Endothelial cell of umbilical vein (primary cell): ENCODE measurements at regions not wholly inside any gene's neighbourhood (a gene's known extent, or its start where the extent isn't known, plus 50 kb on each side); places are given as distances from the start of the nearest gene placed in this dataset.

Experiments used
- BruUV-seq: library from RNA; stranded (reverse); fragments of 400-500 nt; replicated peaks from 2 replicates; lab custom pipeline; 2021; lab: Mats Ljungman, UMichigan
- CTCF ChIA-PET: fragments of 300-600, 350-600 bp; sonication (Branson Sonifier 250); formaldehyde crosslinking; loops from one replicate; lab custom pipeline; 2021; ENCODE audit warnings: antibody characterized with exemption, inconsistent platforms; lab: Charles Lee
- POLR2A ChIA-PET: fragments of 300-600, 350-600 bp; sonication (Branson Sonifier 250); formaldehyde crosslinking; loops from one replicate; lab custom pipeline; 2021; ENCODE audit warnings: antibody characterized with exemption, inconsistent platforms; lab: Charles Lee
- DNase-seq: peaks from one replicate; pipeline ENCODE4 v3.0.0-alpha.2; 2011; ENCODE audit warnings: low read depth, low spot score
- FAIRE-seq: peaks from 2 replicates; lab custom pipeline; 2011; peaks lifted over from hg19 to GRCh38; lab: Jason Lieb, UNC
- H2AFZ ChIP-seq: 2 replicates; pipeline ENCODE4 v1.6.0; 2012; ENCODE audit warnings: low read depth, low read length, control low read depth, inconsistent platforms
- H3K27ac ChIP-seq: 2 replicates; pipeline ENCODE4 v1.5.1; 2011; ENCODE audit warnings: low read depth, mild to moderate bottlenecking, control low read depth, low read length, moderate library complexity; ENCODE audit not compliant: insufficient read depth
- H3K27me3 ChIP-seq, 2 experiments: 2 replicates each; pipeline versions ENCODE4 v1.6.0 to v1.6.1; 2011; ENCODE audit warnings: low read length in 2 of 2, mixed read lengths in 1 of 2; ENCODE audit not compliant: control insufficient read depth in 2 of 2, insufficient read depth in 2 of 2
- H3K36me3 ChIP-seq, 2 experiments: 2 replicates in 1 of 2; 3 replicates in 1 of 2; pipeline ENCODE4 v1.5.1; 2011; ENCODE audit warnings: low read length in 2 of 2, mild to moderate bottlenecking in 1 of 2, moderate library complexity in 1 of 2; ENCODE audit not compliant: control insufficient read depth in 2 of 2, insufficient read depth in 2 of 2; ENCODE audit errors: extremely low read depth in 1 of 2
- H3K4me1 ChIP-seq: 3 replicates; pipeline ENCODE4 v1.5.1; 2011; ENCODE audit warnings: mild to moderate bottlenecking, low read length; ENCODE audit not compliant: control insufficient read depth, insufficient read depth; ENCODE audit errors: extremely low read depth
- H3K4me2 ChIP-seq: 2 replicates; pipeline ENCODE4 v1.6.1; 2011; ENCODE audit warnings: low read length, control low read depth, mixed read lengths; ENCODE audit not compliant: insufficient read depth
- H3K4me3 ChIP-seq, 3 experiments: fragments of 200-600 bp in 1 of 3; sonication (generic), shearing (Covaris generic) in 1 of 3; replicated peaks in 1 of 3; 2 replicates each; pipeline ENCODE4 v1.5.1; 2011 to 2016; ENCODE audit warnings: control low read depth in 3 of 3, low read length in 3 of 3, mild to moderate bottlenecking in 2 of 3, inconsistent platforms in 1 of 3, low read depth in 1 of 3, moderate library complexity in 1 of 3; ENCODE audit not compliant: insufficient read depth in 1 of 3
- H3K79me2 ChIP-seq: 2 replicates; pipeline ENCODE4 v1.6.0; 2012; ENCODE audit warnings: low read length, inconsistent platforms; ENCODE audit not compliant: control insufficient read depth, insufficient read depth
- H3K9ac ChIP-seq: replicated peaks from 2 replicates; pipeline ENCODE3; 2011; ENCODE audit warnings: low read length, control low read depth; ENCODE audit not compliant: insufficient read depth; ENCODE audit errors: extremely low read depth
- H3K9me1 ChIP-seq: replicated peaks from 3 replicates; pipeline ENCODE4 v1.6.0; 2011; ENCODE audit warnings: mild to moderate bottlenecking, low read length; ENCODE audit not compliant: control insufficient read depth, insufficient read depth; ENCODE audit errors: extremely low read depth
- H3K9me3 ChIP-seq: replicated peaks from 2 replicates; pipeline ENCODE4 v1.5.1; 2012; ENCODE audit warnings: low read length, inconsistent platforms; ENCODE audit not compliant: control insufficient read depth, insufficient read depth
- H4K20me1 ChIP-seq: replicated peaks from 2 replicates; pipeline ENCODE3; 2011; ENCODE audit warnings: mild to moderate bottlenecking, low read length; ENCODE audit not compliant: control insufficient read depth, insufficient read depth; ENCODE audit errors: extremely low read depth
- CTCF ChIP-seq, 2 donors: IDR thresholded peaks; 1 replicate in 1 of 2; 2 replicates in 1 of 2; pipeline ENCODE4 v1.5.1; 2011; ENCODE audit warnings: low read length in 2 of 2, mild to moderate bottlenecking in 2 of 2, moderate library complexity in 2 of 2, control low read depth in 1 of 2, inconsistent platforms in 1 of 2, low read depth in 1 of 2; ENCODE audit not compliant: insufficient read depth in 1 of 2; ENCODE audit errors: extremely low read depth in 1 of 2
- EZH2 ChIP-seq: IDR thresholded peaks from 2 replicates; pipeline ENCODE4 v1.6.1; 2012; ENCODE audit warnings: borderline replicate concordance, low read depth, mild to moderate bottlenecking, moderate library complexity, low read length, inconsistent platforms; ENCODE audit not compliant: severe bottlenecking
- FOS ChIP-seq: IDR thresholded peaks from 2 replicates; pipeline ENCODE4 v1.6.1; 2011; ENCODE audit warnings: mild to moderate bottlenecking, low read length, moderate library complexity, borderline replicate concordance; ENCODE audit not compliant: insufficient read depth
- GATA2 ChIP-seq: IDR thresholded peaks from 2 replicates; pipeline ENCODE4 v1.7.0; 2011; ENCODE audit warnings: low read depth, mild to moderate bottlenecking, moderate library complexity, mixed read lengths, low read length; ENCODE audit not compliant: insufficient read length, insufficient read depth
- JUN ChIP-seq: IDR thresholded peaks from 2 replicates; pipeline ENCODE4 v1.6.1; 2011; ENCODE audit warnings: borderline replicate concordance, low read depth; ENCODE audit not compliant: insufficient read length, insufficient read depth
- MAX ChIP-seq: IDR thresholded peaks from 2 replicates; pipeline ENCODE4 v1.6.1; 2011; ENCODE audit not compliant: insufficient read depth, insufficient read length
- MYC ChIP-seq: IDR thresholded peaks from one replicate; pipeline ENCODE4 v1.6.1; 2011; ENCODE audit warnings: mild to moderate bottlenecking, low read depth, low read length
- POLR2A ChIP-seq: IDR thresholded peaks from 2 replicates; pipeline ENCODE4 v1.6.1; 2012; ENCODE audit warnings: low read depth, mild to moderate bottlenecking, control low read depth, low read length
- POLR2AphosphoS5 ChIP-seq: IDR thresholded peaks from 2 replicates; pipeline ENCODE4 v1.6.1; 2012; ENCODE audit warnings: low read depth, mild to moderate bottlenecking, control low read depth, low read length, moderate library complexity; ENCODE audit not compliant: insufficient read depth
- dilution Hi-C: fragments of 300-500 bp; cut with MboI; formaldehyde crosslinking; loops from one replicate; pipeline ENCODE4 v1.15.0; 2019; ENCODE audit warnings: low sequenced_read_pairs; ENCODE audit not compliant: extremely low pct_ligation_motif_present
- intact Hi-C: fragments of 100-400 bp; cut with micrococcal nuclease; formaldehyde crosslinking; loops from one replicate; pipeline ENCODE4 v1.10.0; 2022

- Histone ChIP-seq H3K27me3 (no peaks in the 10 kb centered on the region), H3K36me3 (no peaks in the 10 kb centered on the region), H3K27ac (no peak overlapping the region), H3K9me3 (no peaks in the 10 kb centered on the region), H3K9ac (no peak overlapping the region), H3K4me1 (no peaks in the 10 kb centered on the region), H3K9me1 (no peaks in the 10 kb centered on the region), H3K4me3 (no peak overlapping the region), H2AFZ (no peak overlapping the region), H3K79me2 (no peaks in the 10 kb centered on the region), H4K20me1 (no peaks in the 10 kb centered on the region), H3K4me2 (no peak overlapping the region)
- no peak for TF ChIP-seq GATA2
- TF ChIP-seq POLR2AphosphoS5 = no peak
- TF ChIP-seq MYC = no peak
- TF ChIP-seq MAX = no peak
- TF ChIP-seq JUN = no peak
- no peak for TF ChIP-seq EZH2
- TF ChIP-seq CTCF (IDR thresholded peaks at IDR 0.05; ENCODE audit: extremely low read depth in 1 of 2, insufficient read depth in 1 of 2, low read depth in 1 of 2, low read length in 2 of 2) = no peak
- TF ChIP-seq FOS = no peak
- TF ChIP-seq POLR2A = no peak
- POLR2A ChIA-PET = no interaction called here
- intact Hi-C loops = no loop called here
- CTCF ChIA-PET = no interaction called here
- no peak for DNase-seq
- dilution Hi-C loops = no loop called here
- FAIRE-seq = no peak
- BruUV-seq = no TSS peak
These were observed 190.1 kb downstream of the LMO4 start for GRCh38 chr1:87518794-87519193.
